H1 (cell line): ENCODE measurements at regions not wholly inside any gene's neighbourhood (a gene's known extent, or its start where the extent isn't known, plus 50 kb on each side); places are given as distances from the start of the nearest gene placed in this dataset.

Experiments
- CTCF ChIA-PET: fragments of 300-600 bp; sonication (Branson Sonifier 250); formaldehyde crosslinking; loops from one replicate; lab custom pipeline; 2021; ENCODE audit not compliant: partially characterized antibody; lab: Charles Lee
- POLR2A ChIA-PET: fragments of 300-600 bp; sonication (Branson Sonifier 250); formaldehyde crosslinking; loops from one replicate; lab custom pipeline; 2021; ENCODE audit warnings: inconsistent platforms; ENCODE audit not compliant: partially characterized antibody; lab: Charles Lee
- DNase-seq, 2 experiments: peaks; one replicate each; pipeline versions ENCODE4 v3.0.0 to v3.0.0-alpha.2; 2010 to 2022; ENCODE audit warnings: low spot score in 2 of 2, low read depth in 1 of 2, mixed read lengths in 1 of 2
- FAIRE-seq: peaks from 2 replicates; lab custom pipeline; 2011; peaks lifted over from hg19 to GRCh38; lab: Jason Lieb, UNC
- H2AFZ ChIP-seq: 2 replicates; pipeline ENCODE4 v1.8.1; 2012; ENCODE audit warnings: low read length, inconsistent platforms
- H2AK5ac ChIP-seq: 2 replicates; pipeline ENCODE4 v1.6.1; 2013; ENCODE audit warnings: low read depth, low read length
- H2BK120ac ChIP-seq: replicated peaks from 2 replicates; pipeline ENCODE3; 2013; ENCODE audit warnings: low read depth, low read length, inconsistent platforms
- H2BK12ac ChIP-seq: 2 replicates; pipeline ENCODE4 v1.6.1; 2013; ENCODE audit warnings: low read depth, low read length
- H2BK15ac ChIP-seq: 2 replicates; pipeline ENCODE4 v1.6.1; 2013; ENCODE audit warnings: low read length
- H2BK20ac ChIP-seq: 2 replicates; pipeline ENCODE4 v1.6.1; 2013; ENCODE audit warnings: low read length
- H2BK5ac ChIP-seq: 2 replicates; pipeline ENCODE4 v1.6.1; 2013; ENCODE audit warnings: low read depth, low read length
- H3K14ac ChIP-seq: 2 replicates; pipeline ENCODE4 v1.6.1; 2013; ENCODE audit warnings: inconsistent platforms; ENCODE audit not compliant: insufficient read length
- H3K18ac ChIP-seq: 2 replicates; pipeline ENCODE4 v1.6.1; 2013; ENCODE audit warnings: low read length; ENCODE audit errors: extremely low read depth
- H3K23ac ChIP-seq: 2 replicates; pipeline ENCODE4 v1.6.1; 2013; ENCODE audit warnings: inconsistent platforms; ENCODE audit not compliant: insufficient read length
- H3K23me2 ChIP-seq: 2 replicates; pipeline ENCODE4 v1.6.1; 2013; ENCODE audit warnings: low read depth, low read length
- H3K27ac ChIP-seq: 2 replicates; pipeline ENCODE4 v1.6.1; 2011; ENCODE audit warnings: low read depth, low read length, inconsistent platforms
- H3K27me3 ChIP-seq, 4 experiments: replicated peaks in 1 of 4; 1 replicate in 1 of 4; 2 replicates in 3 of 4; pipeline versions ENCODE4 v1.6.1 to v1.8.1; 2011 to 2013; ENCODE audit warnings: low read length in 3 of 4, mild to moderate bottlenecking in 3 of 4, inconsistent platforms in 2 of 4, mixed read lengths in 2 of 4, moderate library complexity in 1 of 4; ENCODE audit not compliant: control insufficient read depth in 3 of 4, insufficient read depth in 3 of 4; ENCODE audit errors: extremely low read depth in 1 of 4
- H3K36me3 ChIP-seq, 4 experiments: 2 replicates each; pipeline versions ENCODE4 v1.6.1 to v1.8.1; 2011 to 2013; ENCODE audit warnings: mild to moderate bottlenecking in 4 of 4, low read length in 3 of 4, moderate library complexity in 2 of 4, control low read depth in 1 of 4, inconsistent platforms in 1 of 4; ENCODE audit not compliant: insufficient read depth in 4 of 4, control insufficient read depth in 2 of 4
- H3K4ac ChIP-seq: replicated peaks from 2 replicates; pipeline ENCODE3; 2013; ENCODE audit warnings: low read length, low read depth, mixed read lengths, inconsistent platforms; ENCODE audit not compliant: insufficient read length
- H3K4me1 ChIP-seq, 4 experiments: replicated peaks in 1 of 4; 1 replicate in 1 of 4; 2 replicates in 3 of 4; pipeline versions ENCODE4 v1.6.1 to v1.8.1; 2011 to 2013; ENCODE audit warnings: low read length in 3 of 4, inconsistent platforms in 2 of 4, mixed read lengths in 1 of 4; ENCODE audit not compliant: insufficient read depth in 4 of 4, control insufficient read depth in 3 of 4
- H3K4me2 ChIP-seq, 2 experiments: 2 replicates each; pipeline versions ENCODE4 v1.6.1 to v1.8.1; 2011 to 2013; ENCODE audit warnings: low read depth in 2 of 2, low read length in 2 of 2, control low read depth in 1 of 2, inconsistent platforms in 1 of 2, mild to moderate bottlenecking in 1 of 2; ENCODE audit not compliant: insufficient read depth in 1 of 2
- H3K4me3 ChIP-seq, 4 experiments: fragments of 200-600, 300-600 bp in 1 of 4; sonication (generic), shearing (Covaris generic), sonication (Bioruptor Twin) in 1 of 4; 2 replicates each; pipeline versions ENCODE4 v1.5.1 to v1.8.1; 2011 to 2016; ENCODE audit warnings: low read length in 4 of 4, low read depth in 3 of 4, control low read depth in 2 of 4, inconsistent platforms in 2 of 4, mild to moderate bottlenecking in 2 of 4, mixed read lengths in 1 of 4, moderate library complexity in 1 of 4; ENCODE audit not compliant: insufficient read depth in 2 of 4; ENCODE audit errors: extremely low read depth in 1 of 4
- H3K56ac ChIP-seq: replicated peaks from 2 replicates; pipeline ENCODE3; 2013; ENCODE audit warnings: low read depth, mild to moderate bottlenecking, mixed read lengths, low read length, inconsistent platforms; ENCODE audit not compliant: insufficient read length
- H3K79me1 ChIP-seq: 2 replicates; pipeline ENCODE4 v1.6.1; 2013; ENCODE audit warnings: low read depth, low read length, control low read depth
- H3K79me2 ChIP-seq, 2 experiments: 2 replicates each; pipeline versions ENCODE4 v1.6.1 to v1.8.1; 2012 to 2013; ENCODE audit warnings: low read length in 2 of 2, mild to moderate bottlenecking in 2 of 2, inconsistent platforms in 1 of 2; ENCODE audit not compliant: insufficient read depth in 2 of 2, control insufficient read depth in 1 of 2
- H3K9ac ChIP-seq, 4 experiments: replicated peaks in 1 of 4; 1 replicate in 1 of 4; 2 replicates in 3 of 4; pipeline versions ENCODE4 v1.6.1 to v1.8.1; 2011 to 2013; ENCODE audit warnings: low read depth in 3 of 4, low read length in 3 of 4, control low read depth in 2 of 4, mild to moderate bottlenecking in 2 of 4, moderate library complexity in 2 of 4, inconsistent platforms in 1 of 4; ENCODE audit errors: extremely low read depth in 1 of 4
- H3K9me3 ChIP-seq, 2 experiments: 2 replicates each; pipeline versions ENCODE4 v1.6.1 to v1.8.1; 2012 to 2013; ENCODE audit warnings: mild to moderate bottlenecking in 2 of 2, moderate library complexity in 2 of 2, control low read depth in 1 of 2, inconsistent platforms in 1 of 2, low read depth in 1 of 2, low read length in 1 of 2, mixed read lengths in 1 of 2; ENCODE audit not compliant: insufficient read depth in 2 of 2
- H4K20me1 ChIP-seq, 2 experiments: replicated peaks in 1 of 2; 2 replicates each; pipeline versions ENCODE3 to v1.8.1; 2011 to 2013; ENCODE audit warnings: inconsistent platforms in 2 of 2, low read length in 2 of 2, mild to moderate bottlenecking in 1 of 2; ENCODE audit not compliant: insufficient read depth in 2 of 2, control insufficient read depth in 1 of 2
- H4K5ac ChIP-seq: 2 replicates; pipeline ENCODE4 v1.6.1; 2013; ENCODE audit warnings: low read length, low read depth, mixed read lengths, inconsistent platforms; ENCODE audit not compliant: insufficient read length
- H4K8ac ChIP-seq: 2 replicates; pipeline ENCODE4 v1.8.0; 2013; ENCODE audit warnings: mild to moderate bottlenecking, moderate library complexity, low read length, inconsistent platforms; ENCODE audit not compliant: insufficient read depth; ENCODE audit errors: extremely low read depth
- H4K91ac ChIP-seq: replicated peaks from 2 replicates; pipeline ENCODE3; 2013; ENCODE audit warnings: low read length, mixed read lengths, inconsistent platforms; ENCODE audit not compliant: insufficient read length
- CBX8 ChIP-seq: fragments of 300-800, 300-1000 bp; sonication (generic); IDR thresholded peaks from 2 replicates; pipeline ENCODE4 v1.7.1; 2016; ENCODE audit warnings: low read depth, low read length, borderline replicate concordance
- E2F6 ChIP-seq: IDR thresholded peaks from 2 replicates; pipeline ENCODE4 v1.6.1; 2012; ENCODE audit warnings: inconsistent platforms
- KDM1A ChIP-seq: fragments of 200-600, 300-600 bp; sonication (generic); IDR thresholded peaks from 2 replicates; pipeline ENCODE4 v1.7.1; 2016; ENCODE audit warnings: mild to moderate bottlenecking, low read length, borderline replicate concordance
- SIX5 ChIP-seq: IDR thresholded peaks from 2 replicates; pipeline ENCODE4 v1.6.1; 2011; ENCODE audit warnings: mild to moderate bottlenecking, low read depth, low read length
- SP2 ChIP-seq: IDR thresholded peaks from 2 replicates; pipeline ENCODE4 v1.6.1; 2012; ENCODE audit warnings: mild to moderate bottlenecking, low read length, inconsistent platforms
- SRF ChIP-seq: IDR thresholded peaks from 2 replicates; pipeline ENCODE4 v1.6.1; 2011; ENCODE audit warnings: mild to moderate bottlenecking, low read depth, low read length, moderate library complexity
- TBP ChIP-seq: IDR thresholded peaks from 2 replicates; pipeline ENCODE4 v1.6.1; 2011; ENCODE audit warnings: low read depth, low read length, improper control_type of control experiment
- TCF12 ChIP-seq: IDR thresholded peaks from 2 replicates; pipeline ENCODE4 v1.6.1; 2011; ENCODE audit warnings: low read depth, mild to moderate bottlenecking, low read length
- ZNF274 ChIP-seq: IDR thresholded peaks from 2 replicates; pipeline ENCODE4 v1.7.0; 2012; ENCODE audit warnings: low read length, borderline replicate concordance; ENCODE audit errors: extremely low read depth
- WGBS, 2 experiments: shearing (Covaris generic) in 1 of 2; methylation state at CpG; one replicate each; pipeline versions ENCODE4 v1.1.6 to v1.1.7; 2013 to 2015; ENCODE audit warnings: low lambda C conversion rate in 2 of 2, mixed read lengths in 2 of 2, inconsistent platforms in 1 of 2, low coverage in 1 of 2, missing lambda C conversion rate in 1 of 2; ENCODE audit not compliant: insufficient replicate concordance in 2 of 2, insufficient coverage in 1 of 2, insufficient read length in 1 of 2; ENCODE audit errors: extremely low coverage in 1 of 2, missing lambda C conversion rate in 1 of 2; 5-methylcytosine and 5-hydroxymethylcytosine counted together
- TF ChIP-seq, protein P1 (sequence below): IDR thresholded peaks from 2 replicates; pipeline ENCODE4 v1.6.1; 2011; ENCODE audit warnings: low read length, improper control_type of control experiment

- H2BK12ac ChIP-seq = no peak overlapping the region
- H4K20me1 ChIP-seq = no peaks in the 10 kb centered on the region
- no peaks in the 10 kb centered on the region for H3K9me3 ChIP-seq
- H3K56ac ChIP-seq = no peak overlapping the region
- FAIRE-seq (no peak), DNase-seq (no peak)
- H3K4ac ChIP-seq = no peak overlapping the region
- H3K4me2 ChIP-seq = no peak overlapping the region
- H3K79me2 ChIP-seq = no peaks in the 10 kb centered on the region
- H4K8ac ChIP-seq = no peak overlapping the region
- H3K4me1 ChIP-seq = no peaks in the 10 kb centered on the region
- no peak overlapping the region for H3K23ac ChIP-seq
- no peak overlapping the region for H3K4me3 ChIP-seq
- H3K14ac ChIP-seq = no peak overlapping the region
- H3K9ac ChIP-seq = no peak overlapping the region
- H3K27me3 ChIP-seq = no peaks in the 10 kb centered on the region
- no peak overlapping the region for H2BK20ac ChIP-seq
- no peak overlapping the region for H3K18ac ChIP-seq
- no peak overlapping the region for H2BK15ac ChIP-seq
- H2BK5ac ChIP-seq = no peak overlapping the region
- no peak overlapping the region for H3K27ac ChIP-seq
- H3K36me3 ChIP-seq = no peaks in the 10 kb centered on the region
- no peak overlapping the region for H2BK120ac ChIP-seq
- H4K5ac ChIP-seq = no peak overlapping the region
- H4K91ac ChIP-seq = no peak overlapping the region
- ChIA-PET POLR2A (no interaction called here), CTCF (no interaction called here)
- H3K23me2 ChIP-seq = no peaks in the 10 kb centered on the region; the same call in 1 of the 2 replicates
- TF ChIP-seq TCF12 = no peak
- no peak for TF ChIP-seq E2F6
- no peak for TF ChIP-seq CBX8
- no peak for TF ChIP-seq SIX5
- no peak for TF ChIP-seq ZNF274
- no peak for TF ChIP-seq SRF
- no peak for TF ChIP-seq KDM1A
- no peak for TF ChIP-seq TBP
- no peak for TF ChIP-seq SP2
- TF ChIP-seq, protein P1, sequence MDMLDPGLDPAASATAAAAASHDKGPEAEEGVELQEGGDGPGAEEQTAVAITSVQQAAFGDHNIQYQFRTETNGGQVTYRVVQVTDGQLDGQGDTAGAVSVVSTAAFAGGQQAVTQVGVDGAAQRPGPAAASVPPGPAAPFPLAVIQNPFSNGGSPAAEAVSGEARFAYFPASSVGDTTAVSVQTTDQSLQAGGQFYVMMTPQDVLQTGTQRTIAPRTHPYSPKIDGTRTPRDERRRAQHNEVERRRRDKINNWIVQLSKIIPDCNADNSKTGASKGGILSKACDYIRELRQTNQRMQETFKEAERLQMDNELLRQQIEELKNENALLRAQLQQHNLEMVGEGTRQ = no peak
- H2AK5ac ChIP-seq = no peak overlapping the region
- H3K79me1 ChIP-seq = no peaks in the 10 kb centered on the region
- WGBS, 2 experiments = 92% methylated on average over 2 of the region's 2 CpGs; no CpG with 5 or more reads in 1 of the 2 experiments
- H2AFZ ChIP-seq = no peak overlapping the region
Observed at GRCh38 chr7:118046801-118047200, 137.2 kb upstream of the LSM8 start.
